ENCODE measurements at regions not wholly inside any gene's neighbourhood (a gene's known extent, or its start where the extent isn't known, plus 50 kb on each side); places are given as distances from the start of the nearest gene placed in this dataset. TPM values are rescaled to one million over a fixed set of nuclear protein-coding genes. Genes with fewer than 3 reads are reported as not detected.

DNA sequence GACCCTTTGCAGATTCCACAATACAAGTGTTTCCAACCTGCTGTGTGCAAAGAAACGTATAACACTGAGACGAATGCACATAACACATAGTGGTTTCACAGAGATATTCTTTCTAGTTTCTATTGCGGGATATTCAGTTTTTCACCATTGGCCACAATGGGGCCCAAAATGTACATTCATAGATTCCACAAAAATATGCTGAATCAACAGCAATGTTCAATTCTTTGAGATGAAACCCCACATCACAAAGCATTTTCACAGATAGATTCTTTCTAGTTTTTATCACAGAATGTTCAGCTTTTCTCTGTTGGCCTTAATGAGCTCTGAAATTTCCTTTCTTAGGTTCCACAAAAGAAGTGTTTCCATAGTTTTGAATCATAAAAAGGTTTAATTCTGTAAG lies 2472.3 kb downstream of the TP53TG3F start:
- Histone ChIP-seq H3K9me3 (ENCODE audit: control extremely low read depth in 1 of 3, control insufficient read depth in 2 of 3, insufficient read depth in 1 of 3, low read length in 2 of 3) (peaks cover 0 to 15% (median 12%) of the 10 kb centered on the region in 3 donors), H2AFZ (ENCODE audit: insufficient read depth, low read depth, low read length, poor library complexity, severe bottlenecking) (no peak overlapping the region), H3K4me1 (ENCODE audit: control insufficient read depth in 2 of 2, insufficient read depth in 2 of 2, low read length in 2 of 2) (no peaks in the 10 kb centered on the region), H3K4me2 (replicated peaks; ENCODE audit: low read depth, low read length, poor library complexity, severe bottlenecking) (no peak overlapping the region), H3K4me3 (ENCODE audit: control extremely low read depth in 1 of 5, extremely low read depth in 1 of 5, insufficient read depth in 1 of 5, low read depth in 2 of 5, low read length in 4 of 5) (no peak overlapping the region), H3K27ac (ENCODE audit: low read length in 2 of 2) (no peak overlapping the region), H4K20me1 (ENCODE audit: control insufficient read depth, insufficient read depth, low read length, poor library complexity, severe bottlenecking) (no peaks in the 10 kb centered on the region), H3K9ac (ENCODE audit: low read length) (no peak overlapping the region), H3K36me3 (replicated peaks in 1 of 2; ENCODE audit: control extremely low read depth in 1 of 2, control insufficient read depth in 1 of 2, extremely low read depth in 1 of 2, insufficient read depth in 2 of 2, low read length in 1 of 2) (no peaks in the 10 kb centered on the region), H3K79me2 (ENCODE audit: control insufficient read depth, insufficient read depth, low read length) (no peaks in the 10 kb centered on the region), H3K27me3 (replicated peaks in 1 of 4; ENCODE audit: control extremely low read depth in 1 of 4, control insufficient read depth in 3 of 4, insufficient read depth in 4 of 4, low read length in 3 of 4) (no peaks in the 10 kb centered on the region)
- intact Hi-C loops (cut with micrococcal nuclease) = no loop called here
- no peak overlapping the region for H3K4me3 Mint-ChIP-seq
- TF ChIP-seq, protein P1, sequence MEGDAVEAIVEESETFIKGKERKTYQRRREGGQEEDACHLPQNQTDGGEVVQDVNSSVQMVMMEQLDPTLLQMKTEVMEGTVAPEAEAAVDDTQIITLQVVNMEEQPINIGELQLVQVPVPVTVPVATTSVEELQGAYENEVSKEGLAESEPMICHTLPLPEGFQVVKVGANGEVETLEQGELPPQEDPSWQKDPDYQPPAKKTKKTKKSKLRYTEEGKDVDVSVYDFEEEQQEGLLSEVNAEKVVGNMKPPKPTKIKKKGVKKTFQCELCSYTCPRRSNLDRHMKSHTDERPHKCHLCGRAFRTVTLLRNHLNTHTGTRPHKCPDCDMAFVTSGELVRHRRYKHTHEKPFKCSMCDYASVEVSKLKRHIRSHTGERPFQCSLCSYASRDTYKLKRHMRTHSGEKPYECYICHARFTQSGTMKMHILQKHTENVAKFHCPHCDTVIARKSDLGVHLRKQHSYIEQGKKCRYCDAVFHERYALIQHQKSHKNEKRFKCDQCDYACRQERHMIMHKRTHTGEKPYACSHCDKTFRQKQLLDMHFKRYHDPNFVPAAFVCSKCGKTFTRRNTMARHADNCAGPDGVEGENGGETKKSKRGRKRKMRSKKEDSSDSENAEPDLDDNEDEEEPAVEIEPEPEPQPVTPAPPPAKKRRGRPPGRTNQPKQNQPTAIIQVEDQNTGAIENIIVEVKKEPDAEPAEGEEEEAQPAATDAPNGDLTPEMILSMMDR (IDR thresholded peaks at IDR 0.05) = no peak
- TF ChIP-seq EZH2 (IDR thresholded peaks at IDR 0.05; ENCODE audit: borderline replicate concordance, insufficient read depth, low read depth, low read length, poor library complexity, severe bottlenecking) = no peak
- 92% methylated on average over 3 of the region's 3 CpGs for WGBS (ENCODE audit: insufficient coverage)
- ATAC-seq (ENCODE audit: low read depth) = no peak
- ChIA-PET CTCF (no interaction called here), POLR2A (no interaction called here)
- no peak overlapping the region for H3K27ac Mint-ChIP-seq
- H3K9me3 Mint-ChIP-seq (ENCODE audit: insufficient read depth) = peaks cover 4% of the 10 kb centered on the region
- H3K4me1 Mint-ChIP-seq = no peaks in the 10 kb centered on the region
- H3K27me3 Mint-ChIP-seq = no peaks in the 10 kb centered on the region
- DNase-seq = no peak

Small RNAs in the stretch of these regions (small RNA-seq; reads per million reads assigned to genes)
- gene AC106785.1 (ENCODE audit: insufficient read length, low read depth, low replicate concordance) (not detected), gene RNA5SP406 (ENCODE audit: insufficient read length, low read depth, low replicate concordance) (not detected), gene RNA5SP407 (ENCODE audit: insufficient read length, low read depth, low replicate concordance) (not detected), gene RNA5SP408 (ENCODE audit: insufficient read length, low read depth, low replicate concordance) (not detected), gene RNA5SP409 (ENCODE audit: insufficient read length, low read depth, low replicate concordance) (not detected), gene RNA5SP410 (ENCODE audit: insufficient read length, low read depth, low replicate concordance) (not detected), gene RNA5SP411 (ENCODE audit: insufficient read length, low read depth, low replicate concordance) (not detected), gene RNA5SP412 (ENCODE audit: insufficient read length, low read depth, low replicate concordance) (not detected), gene RNA5SP413 (ENCODE audit: insufficient read length, low read depth, low replicate concordance) (not detected), gene RNA5SP414 (ENCODE audit: insufficient read length, low read depth, low replicate concordance) (not detected), gene RNA5SP415 (ENCODE audit: insufficient read length, low read depth, low replicate concordance) (not detected), gene RNA5SP416 (ENCODE audit: insufficient read length, low read depth, low replicate concordance) (not detected), gene RNA5SP417 (ENCODE audit: insufficient read length, low read depth, low replicate concordance) (not detected), gene RNA5SP418 (ENCODE audit: insufficient read length, low read depth, low replicate concordance) (not detected), gene RNA5SP419 (ENCODE audit: insufficient read length, low read depth, low replicate concordance) (not detected), gene RNA5SP420 (ENCODE audit: insufficient read length, low read depth, low replicate concordance) (not detected), gene RNA5SP421 (ENCODE audit: insufficient read length, low read depth, low replicate concordance) (not detected), gene RNA5SP422 (ENCODE audit: insufficient read length, low read depth, low replicate concordance) (not detected), gene RNA5SP423 (ENCODE audit: insufficient read length, low read depth, low replicate concordance) (not detected)

All from B cell (primary cell).